DMS53 (cell line): ENCODE measurements at regions not wholly inside any gene's neighbourhood (a gene's known extent, or its start where the extent isn't known, plus 50 kb on each side); places are given as distances from the start of the nearest gene placed in this dataset.
"Not testable (repeated sequence)": the region's sequence is repeated elsewhere in the genome, so short reads cannot be mapped to it uniquely, and the experiment has no call there.

ENCODE experiments used
- DNase-seq: peaks from one replicate; lab custom pipeline; 2025; lab: John Stamatoyannopoulos, UW

DNA sequence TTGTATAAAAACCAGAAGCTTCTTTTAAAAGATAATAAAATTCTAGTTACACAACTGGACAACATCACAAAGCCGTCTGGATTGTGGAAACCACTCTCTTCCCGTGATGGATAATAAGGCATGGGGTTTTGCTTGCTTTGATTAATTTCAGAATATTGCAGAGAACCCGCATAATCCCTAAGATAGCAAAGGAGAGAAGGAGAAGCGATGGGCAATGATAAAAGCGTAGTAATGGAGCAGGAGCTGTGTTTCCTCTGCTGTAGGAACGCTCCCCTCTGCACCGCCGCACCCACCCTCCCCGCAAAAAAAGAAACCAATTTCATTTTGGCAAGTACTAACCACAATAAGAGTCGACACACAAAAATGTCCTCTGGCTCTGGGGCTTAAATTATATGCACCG lies 340.9 kb upstream of the PSMD7 start:
- no peak for DNase-seq

- DNase-seq, result no peak
These were observed 341.4 kb upstream of the PSMD7 start for GRCh38 chr16:73955255-73955654.

DNA sequence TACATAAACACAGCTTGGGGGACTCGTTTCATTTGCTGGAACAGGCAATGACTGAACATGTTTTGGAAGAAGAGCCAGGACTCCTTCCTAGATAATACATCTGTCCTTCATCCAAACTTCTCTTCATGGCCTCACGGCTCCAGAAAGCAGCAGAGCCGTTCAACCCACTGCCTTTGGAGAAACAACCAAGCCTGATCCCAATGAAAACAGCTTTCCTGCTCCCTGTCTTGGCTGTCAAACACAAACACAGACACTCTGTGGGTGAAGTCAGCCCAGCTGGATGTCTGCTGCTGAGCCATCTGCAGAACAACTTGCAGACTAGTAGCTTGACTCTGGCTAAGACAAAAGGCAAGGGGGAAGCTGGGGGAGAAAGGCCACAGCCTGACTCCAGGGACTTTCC lies 345.1 kb upstream of the PSMD7 start:
- DNase-seq, result no peak

DNA sequence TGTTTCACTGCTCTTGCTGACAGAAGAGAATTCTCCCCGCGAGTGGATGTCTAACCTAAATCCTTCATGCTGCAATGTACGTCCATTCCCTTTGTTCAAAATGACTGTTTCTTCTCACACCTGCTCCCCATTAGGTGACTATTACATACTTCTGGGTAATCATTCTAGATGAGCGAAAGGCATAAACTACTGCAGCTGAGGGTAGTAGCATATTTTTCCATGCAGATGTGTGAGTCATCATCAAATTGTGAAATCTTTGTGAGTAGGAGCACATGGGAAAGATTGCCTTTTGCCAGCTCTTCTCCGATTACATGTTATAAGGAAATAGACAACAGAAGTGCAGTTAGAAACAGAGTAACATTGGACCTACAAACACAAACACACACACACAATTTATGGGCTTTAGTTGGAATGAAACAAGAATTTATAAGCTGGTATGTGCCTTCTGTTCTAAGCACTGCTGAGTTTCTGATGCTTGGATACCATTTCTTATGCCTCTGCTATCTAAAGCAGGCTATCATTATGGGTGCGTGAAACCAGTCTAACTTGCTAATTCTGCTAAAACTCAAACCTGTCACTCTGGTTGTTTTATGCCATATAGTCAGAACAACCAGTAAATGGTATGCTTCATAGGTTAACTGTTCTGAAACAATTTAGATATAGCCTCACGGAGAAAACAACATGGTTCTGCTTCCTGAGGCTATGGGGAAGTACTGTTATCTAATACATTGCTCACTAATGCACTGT lies 346.9 kb upstream of the PSMD7 start:
- DNase-seq, result peak; percentile 35

DNA sequence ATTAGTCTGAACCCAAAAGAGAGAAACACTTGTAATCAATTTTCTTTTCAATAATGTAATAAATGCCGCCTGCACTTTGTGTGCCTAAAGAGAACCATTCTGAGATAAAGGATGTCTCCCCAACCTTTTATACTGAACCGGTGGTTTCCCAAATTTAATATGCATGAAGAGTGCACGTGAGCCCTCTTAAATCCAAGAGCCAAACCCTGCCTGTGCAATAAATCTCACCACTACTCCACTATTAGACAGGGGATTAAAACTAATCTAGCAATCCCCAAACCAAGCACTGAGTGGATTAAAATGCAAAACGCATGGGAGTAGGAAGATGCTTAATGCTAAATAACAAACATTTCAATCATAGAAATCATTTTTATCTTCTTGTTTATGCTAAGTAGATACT lies 351.0 kb upstream of the PSMD7 start:
- no peak for DNase-seq

GRCh38 chr16:73943184-73943583 lies 353.4 kb upstream of the PSMD7 start:
- DNase-seq, result not testable (repeated sequence)

- not testable (repeated sequence) for DNase-seq
These were observed 355.8 kb upstream of the PSMD7 start for GRCh38 chr16:73940786-73941185.

- DNase-seq, result no peak
These were observed 372.7 kb upstream of the PSMD7 start for GRCh38 chr16:73923951-73924350.

DNA sequence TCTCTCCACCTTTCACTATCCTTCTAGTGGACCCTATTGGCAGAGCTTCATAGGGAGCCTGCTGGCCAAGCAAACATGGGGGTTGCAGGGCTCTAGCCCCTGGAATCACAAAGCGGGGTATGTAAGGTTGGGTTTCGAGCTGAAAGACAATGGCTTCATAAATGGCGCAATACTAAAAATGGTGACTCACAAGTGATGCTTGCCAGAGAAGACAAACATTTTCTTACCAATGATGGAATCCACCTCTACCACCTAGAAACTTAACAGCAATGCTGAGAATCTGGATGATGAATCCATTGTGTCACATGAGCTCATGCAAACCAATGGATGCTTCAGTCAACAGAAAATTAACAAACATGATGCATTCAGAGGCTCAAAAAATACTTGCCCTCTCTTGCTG lies 375.3 kb upstream of the PSMD7 start:
- DNase-seq, result no peak

GRCh38 chr16:73916829-73917594 lies 379.6 kb upstream of the PSMD7 start:
- no peak for DNase-seq

- no peak for DNase-seq
These were observed 380.7 kb upstream of the PSMD7 start for GRCh38 chr16:73915935-73916334.

- no peak for DNase-seq
These were observed 381.5 kb upstream of the PSMD7 start for GRCh38 chr16:73915140-73915539.

DNA sequence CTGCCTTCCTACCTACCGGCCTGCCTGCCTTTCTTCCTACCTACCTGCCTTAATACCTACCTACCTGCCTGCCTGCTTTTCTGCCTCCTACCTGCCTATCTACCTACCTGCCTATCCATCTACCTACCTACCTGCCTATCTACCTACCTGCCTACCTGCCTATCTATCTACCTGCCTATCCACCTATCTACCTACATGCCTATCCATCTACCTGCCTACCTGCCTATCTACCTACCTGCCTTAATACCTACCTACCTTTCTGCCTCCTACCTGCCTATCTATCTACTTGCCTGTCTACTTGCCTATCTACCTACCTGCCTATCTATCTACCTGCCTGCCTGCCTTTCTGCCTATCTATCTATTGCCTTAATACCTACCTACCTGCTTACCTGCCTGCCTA lies 383.8 kb upstream of the PSMD7 start:
- no peak for DNase-seq

DNA sequence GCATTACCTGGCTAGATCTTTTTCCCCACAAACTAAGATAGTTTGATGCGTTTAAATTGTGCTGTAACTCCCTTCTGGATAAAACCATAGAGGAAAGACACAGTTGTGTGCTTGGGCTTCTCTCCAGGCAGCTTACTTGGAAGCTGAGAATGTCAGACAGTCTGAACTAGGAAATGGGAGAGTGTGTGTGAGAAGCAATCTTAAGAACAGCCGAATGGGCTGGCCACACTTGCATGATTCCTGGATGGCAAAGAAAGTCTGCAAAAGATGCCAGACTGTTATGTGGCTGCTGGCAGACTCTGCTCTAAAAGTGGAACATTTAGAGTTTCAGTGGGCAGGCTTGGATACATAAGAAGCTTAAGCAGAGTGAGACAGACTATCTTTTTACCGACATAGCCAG lies 384.3 kb upstream of the PSMD7 start:
- DNase-seq, result no peak

GRCh38 chr16:73909529-73910035 lies 387.0 kb upstream of the PSMD7 start:
- no peak for DNase-seq

- DNase-seq, result peak; percentile 56
These were observed 405.5 kb upstream of the PSMD7 start for GRCh38 chr16:73891129-73891542.

DNA sequence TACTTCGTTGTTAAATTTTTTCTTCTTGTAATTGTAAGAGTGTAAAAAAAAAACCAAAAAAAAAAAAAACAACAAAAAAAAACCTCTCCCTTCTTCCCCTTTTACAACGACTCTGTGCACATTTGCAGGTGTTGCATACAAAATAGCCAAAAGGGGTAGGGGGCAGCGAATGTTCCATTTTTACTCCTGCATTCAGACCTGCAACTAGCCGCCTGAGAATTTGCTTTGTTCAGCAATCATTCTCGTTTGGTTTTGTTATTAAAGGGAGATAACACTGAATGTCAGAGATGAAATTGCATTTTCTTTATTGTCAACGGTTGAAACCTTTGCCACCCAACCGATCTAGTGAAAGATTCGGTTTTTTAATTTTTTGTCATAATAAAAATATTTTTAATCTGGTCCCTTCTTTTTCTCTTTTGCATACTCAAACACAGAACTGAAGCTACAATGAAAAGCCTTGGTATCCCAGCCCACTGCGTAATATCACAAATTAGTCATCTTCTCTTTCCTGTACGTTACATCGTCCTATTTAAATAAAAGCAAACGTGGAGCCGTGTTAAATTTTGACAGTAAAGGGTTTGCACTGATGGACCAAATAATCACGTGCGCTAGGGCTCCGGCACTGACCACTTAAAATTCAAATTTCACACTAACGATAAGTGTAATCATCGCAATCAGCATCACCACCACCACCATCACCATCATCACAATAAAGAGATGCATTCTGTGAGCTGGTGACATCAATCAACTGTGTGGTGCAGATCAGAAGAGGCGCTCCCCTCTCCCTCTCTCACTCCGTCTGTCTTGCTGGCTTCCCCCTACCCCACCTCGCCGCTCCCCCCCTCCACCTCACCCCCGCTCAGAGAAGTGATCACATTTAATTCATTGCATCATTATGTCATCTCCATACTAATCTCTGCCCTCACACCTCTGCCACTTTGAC lies 406.2 kb upstream of the PSMD7 start:
- no peak for DNase-seq

- no peak for DNase-seq
These were observed 407.6 kb upstream of the PSMD7 start for GRCh38 chr16:73888840-73889490.

DNA sequence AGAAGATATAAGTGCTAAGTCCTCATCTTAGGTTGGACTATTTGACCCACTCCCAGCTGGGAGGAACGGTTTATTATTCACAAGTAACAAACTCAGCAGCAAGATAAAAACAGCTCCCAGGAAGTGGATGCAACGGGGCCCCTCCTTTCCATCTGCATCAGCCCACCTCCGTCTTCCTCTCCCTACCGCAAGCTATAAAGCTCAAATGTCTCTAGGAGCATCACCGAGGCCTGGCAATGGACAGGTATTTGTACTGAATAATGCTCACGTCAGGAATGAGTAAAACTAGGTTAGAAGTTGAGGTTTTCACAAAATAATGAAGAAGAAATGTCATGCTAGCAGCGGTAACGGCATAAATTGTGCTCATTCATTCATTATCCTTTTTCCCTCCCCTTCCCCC lies 408.7 kb upstream of the PSMD7 start:
- DNase-seq, result no peak

GRCh38 chr16:73886426-73886825 lies 410.2 kb upstream of the PSMD7 start:
- DNase-seq, result no peak

- no peak for DNase-seq
These were observed 411.3 kb upstream of the PSMD7 start for GRCh38 chr16:73885319-73885718.

GRCh38 chr16:73883841-73884240 lies 412.8 kb upstream of the PSMD7 start:
- no peak for DNase-seq
